ENCODE measurements at regions not wholly inside any gene's neighbourhood (a gene's known extent, or its start where the extent isn't known, plus 50 kb on each side); places are given as distances from the start of the nearest gene placed in this dataset.

- TF ChIP-seq, protein P1, sequence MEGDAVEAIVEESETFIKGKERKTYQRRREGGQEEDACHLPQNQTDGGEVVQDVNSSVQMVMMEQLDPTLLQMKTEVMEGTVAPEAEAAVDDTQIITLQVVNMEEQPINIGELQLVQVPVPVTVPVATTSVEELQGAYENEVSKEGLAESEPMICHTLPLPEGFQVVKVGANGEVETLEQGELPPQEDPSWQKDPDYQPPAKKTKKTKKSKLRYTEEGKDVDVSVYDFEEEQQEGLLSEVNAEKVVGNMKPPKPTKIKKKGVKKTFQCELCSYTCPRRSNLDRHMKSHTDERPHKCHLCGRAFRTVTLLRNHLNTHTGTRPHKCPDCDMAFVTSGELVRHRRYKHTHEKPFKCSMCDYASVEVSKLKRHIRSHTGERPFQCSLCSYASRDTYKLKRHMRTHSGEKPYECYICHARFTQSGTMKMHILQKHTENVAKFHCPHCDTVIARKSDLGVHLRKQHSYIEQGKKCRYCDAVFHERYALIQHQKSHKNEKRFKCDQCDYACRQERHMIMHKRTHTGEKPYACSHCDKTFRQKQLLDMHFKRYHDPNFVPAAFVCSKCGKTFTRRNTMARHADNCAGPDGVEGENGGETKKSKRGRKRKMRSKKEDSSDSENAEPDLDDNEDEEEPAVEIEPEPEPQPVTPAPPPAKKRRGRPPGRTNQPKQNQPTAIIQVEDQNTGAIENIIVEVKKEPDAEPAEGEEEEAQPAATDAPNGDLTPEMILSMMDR (conservative IDR thresholded peaks at IDR 0.05; ENCODE audit: low read depth in 2 of 2) = no peak
- no peak for TF ChIP-seq JUNB (IDR thresholded peaks at IDR 0.05; ENCODE audit: unreplicated experiment)
Observed at GRCh38 chr4:14294611-14295010, 667.1 kb upstream of the BOD1L1 start.

All from GM23338 (cell line).